H9 (cell line): ENCODE measurements at regions not wholly inside any gene's neighbourhood (a gene's known extent, or its start where the extent isn't known, plus 50 kb on each side); places are given as distances from the start of the nearest gene placed in this dataset.

Experiments used
- DNase-seq: peaks from one replicate; pipeline ENCODE4 v3.0.0-alpha.2; 2017
- H2AFZ ChIP-seq: one replicate; pipeline ENCODE4 v1.6.1; 2013; ENCODE audit warnings: mild to moderate bottlenecking, low read length, control low read depth, moderate library complexity
- H2AK5ac ChIP-seq: 2 replicates; pipeline ENCODE4 v1.6.1; 2013; ENCODE audit warnings: low read length, control low read depth, mixed read lengths; ENCODE audit not compliant: insufficient read length
- H2BK120ac ChIP-seq: one replicate; pipeline ENCODE4 v1.6.1; 2013; ENCODE audit warnings: low read depth, mild to moderate bottlenecking, low read length, control low read depth, inconsistent platforms; ENCODE audit not compliant: poor library complexity, severe bottlenecking
- H2BK12ac ChIP-seq: 2 replicates; pipeline ENCODE4 v1.6.1; 2013; ENCODE audit warnings: low read length, control low read depth, mixed read lengths, low read depth; ENCODE audit not compliant: insufficient read length
- H2BK15ac ChIP-seq: 2 replicates; pipeline ENCODE4 v1.6.1; 2013; ENCODE audit warnings: low read depth, low read length, control low read depth
- H2BK20ac ChIP-seq: one replicate; pipeline ENCODE4 v1.6.1; 2013; ENCODE audit warnings: low read depth, mild to moderate bottlenecking, low read length, control low read depth, inconsistent platforms; ENCODE audit not compliant: poor library complexity, severe bottlenecking
- H2BK5ac ChIP-seq: 2 replicates; pipeline ENCODE4 v1.6.1; 2013; ENCODE audit warnings: low read length, control low read depth, mixed read lengths; ENCODE audit not compliant: insufficient read length
- H3K14ac ChIP-seq: 2 replicates; pipeline ENCODE4 v1.6.1; 2013; ENCODE audit warnings: low read length, control low read depth; ENCODE audit not compliant: insufficient read depth
- H3K18ac ChIP-seq: 2 replicates; pipeline ENCODE4 v1.6.1; 2013; ENCODE audit warnings: low read depth, mild to moderate bottlenecking, mixed read lengths, low read length, control low read depth; ENCODE audit not compliant: insufficient read length
- H3K23ac ChIP-seq: 2 replicates; pipeline ENCODE4 v1.6.1; 2013; ENCODE audit warnings: low read length, control low read depth, mixed read lengths, low read depth; ENCODE audit not compliant: insufficient read length
- H3K23me2 ChIP-seq: 2 replicates; pipeline ENCODE4 v1.6.1; 2013; ENCODE audit warnings: low read depth, mild to moderate bottlenecking, mixed read lengths, low read length, control low read depth; ENCODE audit not compliant: insufficient read length, poor library complexity, severe bottlenecking
- H3K27ac ChIP-seq: 2 replicates; pipeline ENCODE4 v1.5.1; 2013; ENCODE audit warnings: low read length, control low read depth, mixed read lengths, low read depth; ENCODE audit not compliant: insufficient read length
- H3K27me3 ChIP-seq: 2 replicates; pipeline ENCODE4 v1.6.1; 2013; ENCODE audit warnings: low read length, control low read depth, inconsistent platforms; ENCODE audit not compliant: insufficient read depth
- H3K4ac ChIP-seq: 2 replicates; pipeline ENCODE4 v1.6.1; 2013; ENCODE audit warnings: low read depth, mild to moderate bottlenecking, control low read depth, inconsistent platforms, low read length, moderate library complexity
- H3K4me1 ChIP-seq: 2 replicates; pipeline ENCODE4 v1.6.1; 2013; ENCODE audit warnings: low read length, control low read depth, inconsistent platforms; ENCODE audit not compliant: insufficient read depth
- H3K4me2 ChIP-seq: 2 replicates; pipeline ENCODE4 v1.6.1; 2013; ENCODE audit warnings: low read length, control low read depth, mixed read lengths; ENCODE audit not compliant: insufficient read length, insufficient read depth
- H3K56ac ChIP-seq: 2 replicates; pipeline ENCODE4 v1.6.1; 2013; ENCODE audit warnings: low read depth, mild to moderate bottlenecking, mixed read lengths, low read length, control low read depth; ENCODE audit not compliant: insufficient read length
- H3K79me1 ChIP-seq: 2 replicates; pipeline ENCODE4 v1.6.1; 2013; ENCODE audit warnings: low read depth, mild to moderate bottlenecking, moderate library complexity, low read length, control low read depth, inconsistent platforms; ENCODE audit not compliant: insufficient read depth, poor library complexity, severe bottlenecking
- H3K79me2 ChIP-seq: 2 replicates; pipeline ENCODE4 v1.6.1; 2013; ENCODE audit warnings: low read length, control low read depth, inconsistent platforms; ENCODE audit not compliant: insufficient read depth
- H3K9ac ChIP-seq: 2 replicates; pipeline ENCODE4 v1.6.1; 2013; ENCODE audit warnings: low read length, control low read depth, mixed read lengths; ENCODE audit not compliant: insufficient read length; ENCODE audit errors: extremely low read depth
- H3K9me3 ChIP-seq: one replicate; pipeline ENCODE4 v1.6.1; 2013; ENCODE audit warnings: low read depth, low read length, inconsistent platforms; ENCODE audit not compliant: control insufficient read depth
- H3T11ph ChIP-seq: one replicate; pipeline ENCODE4 v1.6.1; 2013; ENCODE audit warnings: mild to moderate bottlenecking, low read length, control low read depth, inconsistent platforms
- H4K20me1 ChIP-seq: one replicate; pipeline ENCODE4 v1.6.1; 2013; ENCODE audit not compliant: control insufficient read depth, insufficient read length, insufficient read depth
- H4K5ac ChIP-seq: 2 replicates; pipeline ENCODE4 v1.6.1; 2013; ENCODE audit warnings: low read depth, mild to moderate bottlenecking, mixed read lengths, low read length, control low read depth; ENCODE audit not compliant: insufficient read length
- H4K8ac ChIP-seq: replicated peaks from 2 replicates; pipeline ENCODE4 v1.6.1; 2013; ENCODE audit warnings: low read length, control low read depth, mixed read lengths, low read depth; ENCODE audit not compliant: insufficient read length
- H4K91ac ChIP-seq: 2 replicates; pipeline ENCODE4 v1.6.1; 2013; ENCODE audit warnings: low read depth, mild to moderate bottlenecking, moderate library complexity, mixed read lengths, low read length, control low read depth; ENCODE audit not compliant: insufficient read length
- H3K27ac Mint-ChIP-seq, 3 experiments: 2 replicates in 2 of 3; 3 replicates in 1 of 3; pipeline ENCODE4 v1.8.0; 2020 to 2021; ENCODE audit warnings: mixed read lengths in 3 of 3, mild to moderate bottlenecking in 1 of 3, moderate library complexity in 1 of 3
- H3K27me3 Mint-ChIP-seq: 2 replicates; pipeline ENCODE4 v1.8.0; 2021; ENCODE audit warnings: low read depth, mild to moderate bottlenecking, moderate library complexity, mixed read lengths
- H3K36me3 Mint-ChIP-seq, 3 experiments: 2 replicates in 2 of 3; 3 replicates in 1 of 3; pipeline ENCODE4 v1.8.0; 2020 to 2021; ENCODE audit warnings: low read depth in 3 of 3, mixed read lengths in 3 of 3; ENCODE audit not compliant: insufficient read depth in 1 of 3
- H3K4me1 Mint-ChIP-seq, 2 experiments: 2 replicates each; pipeline ENCODE4 v1.8.0; 2020; ENCODE audit warnings: mixed read lengths in 2 of 2
- H3K4me3 Mint-ChIP-seq, 2 experiments: 2 replicates in 1 of 2; 3 replicates in 1 of 2; pipeline ENCODE4 v1.8.0; 2020 to 2021; ENCODE audit warnings: mild to moderate bottlenecking in 2 of 2, mixed read lengths in 2 of 2, moderate library complexity in 1 of 2
- H3K9me3 Mint-ChIP-seq, 2 experiments: 2 replicates in 1 of 2; 3 replicates in 1 of 2; pipeline ENCODE4 v1.8.0; 2020; ENCODE audit warnings: mild to moderate bottlenecking in 2 of 2, mixed read lengths in 2 of 2, moderate library complexity in 1 of 2
- CTCF ChIP-seq: fragments of 200-600 bp; sonication (generic); conservative IDR thresholded peaks from 3 replicates; pipeline ENCODE4 v1.8.0; 2021; ENCODE audit warnings: antibody characterized with exemption, mild to moderate bottlenecking
- WGBS: extraction: QIAGEN DNeasy Blood & Tissue Kit; methylation state at CpG from one replicate; pipeline ENCODE4 v1.1.7; 2013; ENCODE audit warnings: missing lambda C conversion rate, low lambda C conversion rate, mixed read lengths; ENCODE audit not compliant: insufficient read length; ENCODE audit errors: extremely low coverage; 5-methylcytosine and 5-hydroxymethylcytosine counted together

DNA sequence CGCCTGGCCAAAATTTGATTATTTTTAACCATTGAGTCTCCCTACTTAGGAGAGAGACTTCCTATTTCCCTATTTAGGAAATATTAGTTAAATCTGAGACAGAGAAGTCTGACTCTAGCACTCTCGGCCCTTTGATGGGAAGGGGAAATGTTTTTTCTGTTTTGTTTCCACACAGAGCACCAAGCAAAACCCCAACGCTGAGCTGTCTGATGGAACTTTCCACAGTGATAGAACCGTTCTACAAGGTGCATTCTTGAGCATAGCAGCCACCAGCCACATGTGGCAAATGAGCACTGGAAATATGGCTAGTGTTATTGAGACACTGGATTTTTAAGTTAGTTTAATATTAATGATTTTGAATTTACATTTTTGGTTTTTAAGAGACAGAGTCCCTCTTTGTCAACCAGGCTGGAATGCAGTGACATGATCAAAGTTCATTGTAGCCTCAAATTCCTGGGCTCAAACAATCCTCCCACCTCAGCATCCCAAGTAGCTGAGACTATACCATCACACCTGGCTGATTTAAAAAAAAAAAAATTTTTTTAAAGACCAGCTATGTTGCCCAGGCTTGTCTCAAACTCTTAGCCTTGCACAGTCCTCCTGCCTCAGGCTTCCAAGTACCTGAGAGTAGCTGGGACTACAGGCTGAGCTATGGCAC lies 77.3 kb upstream of the GALNT2 start:
- Histone ChIP-seq H4K20me1 (no peaks in the 10 kb centered on the region), H3K9me3 (no peaks in the 10 kb centered on the region), H2BK20ac (no peak overlapping the region), H4K8ac (no peak overlapping the region), H3K4me1 (no peaks in the 10 kb centered on the region; the same call in 1 of the 2 replicates), H3K79me2 (no peaks in the 10 kb centered on the region), H3K79me1 (no peaks in the 10 kb centered on the region), H3K9ac (no peak overlapping the region), H3K27ac (no peak overlapping the region), H4K5ac (no peak overlapping the region), H2BK120ac (no peak overlapping the region), H3K14ac (no peak overlapping the region), H2BK5ac (no peak overlapping the region), H4K91ac (no peak overlapping the region), H3K18ac (no peak overlapping the region), H3T11ph (no peak overlapping the region), H2BK15ac (no peak overlapping the region), H2AK5ac (no peak overlapping the region), H3K23me2 (no peaks in the 10 kb centered on the region), H3K4me2 (no peak overlapping the region), H3K4ac (no peak overlapping the region), H3K56ac (no peak overlapping the region), H3K27me3 (no peaks in the 10 kb centered on the region), H2AFZ (no peak overlapping the region), H3K23ac (no peak overlapping the region), H2BK12ac (no peak overlapping the region)
- no peaks in the 10 kb centered on the region for H3K4me1 Mint-ChIP-seq
- no peak for DNase-seq
- no peaks in the 10 kb centered on the region for H3K9me3 Mint-ChIP-seq
- no peak overlapping the region for H3K4me3 Mint-ChIP-seq
- no peaks in the 10 kb centered on the region for H3K36me3 Mint-ChIP-seq
- no CpG with 5 or more reads among the region's 4 CpGs for WGBS
- TF ChIP-seq CTCF = no peak
- H3K27me3 Mint-ChIP-seq = no peaks in the 10 kb centered on the region
- H3K27ac Mint-ChIP-seq = no peak overlapping the region
